DMS53 treated with DMSO at 0.1 percent for 48 hours (cell line): ENCODE measurements at regions not wholly inside any gene's neighbourhood (a gene's known extent, or its start where the extent isn't known, plus 50 kb on each side); places are given as distances from the start of the nearest gene placed in this dataset.
"Not testable (repeated sequence)": the region's sequence is repeated elsewhere in the genome, so short reads cannot be mapped to it uniquely, and the experiment has no call there.

Experiments
- DNase-seq: peaks from one replicate; lab custom pipeline; 2025; ENCODE audit not compliant: unreplicated experiment; lab: John Stamatoyannopoulos, UW

DNA sequence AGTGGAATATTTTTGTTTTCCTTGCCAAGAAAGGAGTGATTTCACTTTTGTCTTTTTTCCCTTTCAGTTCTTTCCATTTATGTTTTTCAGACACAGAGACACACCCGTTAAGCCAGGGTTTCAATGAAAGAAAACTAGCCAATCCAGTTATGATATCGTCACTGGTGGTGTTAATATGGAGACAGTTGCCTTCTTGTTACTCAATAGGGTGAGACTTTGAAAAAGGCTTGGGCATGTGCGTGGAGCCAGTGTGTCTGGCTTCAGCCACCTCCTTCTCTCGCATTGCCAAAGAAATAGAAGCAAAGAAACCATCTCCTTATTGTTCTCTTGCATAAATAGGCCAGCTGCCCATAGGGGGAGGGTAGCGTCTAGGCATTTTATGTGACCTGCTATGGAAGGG lies 84.1 kb upstream of the DLX6 start:
- no peak for DNase-seq

DNA sequence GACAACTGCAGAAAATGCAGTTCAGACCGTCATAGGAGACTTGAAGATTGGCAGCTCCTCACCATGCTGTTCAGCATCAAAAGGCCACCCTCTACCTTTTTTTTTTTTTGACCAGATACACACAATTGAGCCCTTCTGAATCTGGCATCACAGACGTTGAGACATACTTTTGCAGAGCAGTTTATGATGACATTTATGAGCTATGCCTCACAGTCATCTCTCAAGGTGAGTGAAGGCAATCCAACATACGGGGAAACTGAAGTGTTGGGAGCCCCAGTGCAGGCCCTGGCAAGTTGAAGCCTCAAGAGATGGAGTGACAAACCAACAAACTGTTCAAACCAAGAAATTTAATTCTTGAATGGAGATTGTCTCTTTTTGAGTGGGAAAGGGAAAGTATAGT lies 83.6 kb upstream of the DLX6 start:
- DNase-seq, result no peak

DNA sequence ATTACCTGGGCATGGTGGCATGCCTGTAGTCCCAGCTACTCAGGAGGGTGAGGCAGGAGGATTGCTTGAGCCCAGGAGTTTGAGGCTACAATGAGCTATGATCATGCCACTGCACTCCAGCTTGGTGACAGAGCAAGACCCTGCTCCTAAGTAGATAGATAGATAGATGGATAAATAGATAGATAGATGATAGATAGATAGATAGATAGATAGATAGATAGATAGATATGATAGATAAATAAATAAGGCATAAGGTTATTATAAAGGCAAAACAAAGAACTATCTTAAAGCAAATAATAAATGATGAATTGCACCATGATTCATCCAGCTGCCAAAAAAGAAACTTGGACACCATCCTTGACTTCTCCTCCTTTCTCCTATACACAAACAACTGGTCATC lies 82.0 kb upstream of the DLX6 start:
- DNase-seq, result not testable (repeated sequence)

DNA sequence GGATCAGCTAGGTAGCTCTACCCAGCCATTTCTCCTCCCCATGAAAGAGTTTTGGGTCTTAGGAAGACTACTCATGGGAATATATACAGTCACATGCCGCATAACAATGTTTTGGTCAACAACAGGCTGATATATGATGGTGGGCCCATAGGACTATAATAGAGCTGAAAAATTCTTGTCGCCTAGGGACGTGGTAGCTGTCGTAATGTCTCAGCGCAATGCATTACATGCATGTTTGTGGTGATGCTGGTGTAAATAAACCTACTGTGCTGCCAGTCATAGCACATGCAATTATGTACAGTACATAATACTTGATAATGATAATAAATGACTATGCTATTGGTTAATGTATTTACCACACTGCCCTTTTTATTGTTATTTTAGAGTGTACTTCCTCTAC lies 78.2 kb upstream of the DLX6 start:
- no peak for DNase-seq

DNA sequence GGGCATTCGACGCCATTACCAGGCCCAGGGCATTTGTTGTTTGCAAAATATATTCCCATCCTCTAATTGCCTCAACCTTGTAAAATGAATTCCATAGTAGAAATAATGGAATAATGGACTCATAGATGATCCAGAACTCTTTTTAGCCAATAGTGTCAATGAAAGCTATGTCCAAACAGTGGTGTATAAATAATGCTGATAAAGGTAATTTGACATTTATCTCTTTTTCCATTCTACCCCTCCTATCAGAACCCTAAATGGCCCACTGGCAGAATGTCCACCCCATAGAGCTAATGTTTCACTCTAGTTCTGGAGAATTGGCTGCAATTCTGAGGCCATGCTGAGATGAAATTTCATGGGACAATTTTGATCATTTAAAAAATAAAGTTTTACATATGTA lies 76.4 kb upstream of the DLX6 start:
- no peak for DNase-seq

DNA sequence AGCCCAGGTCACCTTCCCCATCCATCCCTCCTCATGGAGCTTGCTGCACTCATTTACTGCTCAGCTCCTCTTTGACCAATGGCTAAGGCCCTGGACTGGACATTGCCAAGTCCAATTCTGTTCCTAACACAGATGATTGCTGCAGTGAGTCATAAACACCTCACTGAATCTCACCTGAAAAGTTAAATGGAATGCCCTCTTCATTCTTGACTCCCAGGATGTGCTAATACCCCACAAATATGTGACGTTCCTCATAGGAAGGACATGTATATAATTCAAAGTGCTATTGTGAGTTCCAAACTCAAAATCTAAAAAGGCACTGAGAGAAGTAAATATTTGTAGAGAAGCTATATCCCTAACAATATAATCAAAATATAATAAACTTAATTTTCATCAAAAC lies 73.5 kb upstream of the DLX6 start:
- no peak for DNase-seq

DNA sequence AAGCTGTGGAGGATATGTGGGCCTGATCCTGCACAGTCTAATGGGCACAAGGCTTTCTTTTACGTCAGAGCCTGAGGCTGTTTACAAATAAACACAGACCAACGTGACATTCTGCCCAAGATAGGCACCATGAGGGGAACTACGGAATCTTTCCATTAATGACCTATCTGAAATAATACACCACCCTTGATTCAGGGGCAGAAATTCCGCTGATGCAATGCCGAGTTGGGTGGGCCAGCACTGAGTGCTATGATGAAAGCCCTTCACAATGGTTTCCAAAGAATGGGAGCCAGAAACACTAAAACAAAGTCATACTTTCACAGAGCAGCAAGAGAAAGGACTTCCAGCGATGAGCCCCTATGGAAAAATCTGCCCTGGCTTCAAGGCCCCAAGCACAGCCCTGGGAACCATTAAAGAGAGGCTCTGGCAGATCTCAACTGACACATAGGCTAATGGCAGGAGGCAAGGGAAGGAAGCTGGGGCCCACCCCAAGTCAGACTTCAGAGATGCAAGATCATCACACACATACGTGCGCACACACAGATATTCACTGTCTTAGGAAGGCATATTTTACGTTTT lies 72.2 kb upstream of the DLX6 start:
- no peak for DNase-seq

DNA sequence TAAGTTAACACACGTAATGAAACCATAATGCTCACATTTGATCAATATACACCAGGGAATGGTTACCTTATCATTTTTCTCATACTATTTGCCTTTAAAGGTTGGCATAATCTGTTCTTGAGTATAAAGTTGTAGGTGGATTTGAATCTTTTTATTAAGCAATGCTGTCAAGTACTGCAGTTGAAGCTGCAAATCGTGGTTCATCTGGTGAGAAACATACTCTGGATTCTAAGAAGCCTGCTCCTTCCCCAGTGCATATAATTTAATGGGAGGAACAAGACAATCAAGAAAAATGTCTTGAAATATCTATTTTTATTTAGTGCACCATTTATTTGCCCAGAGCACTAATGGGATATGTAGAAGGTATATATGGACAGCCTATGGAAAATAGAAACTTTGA lies 68.7 kb upstream of the DLX6 start:
- DNase-seq, result no peak

DNA sequence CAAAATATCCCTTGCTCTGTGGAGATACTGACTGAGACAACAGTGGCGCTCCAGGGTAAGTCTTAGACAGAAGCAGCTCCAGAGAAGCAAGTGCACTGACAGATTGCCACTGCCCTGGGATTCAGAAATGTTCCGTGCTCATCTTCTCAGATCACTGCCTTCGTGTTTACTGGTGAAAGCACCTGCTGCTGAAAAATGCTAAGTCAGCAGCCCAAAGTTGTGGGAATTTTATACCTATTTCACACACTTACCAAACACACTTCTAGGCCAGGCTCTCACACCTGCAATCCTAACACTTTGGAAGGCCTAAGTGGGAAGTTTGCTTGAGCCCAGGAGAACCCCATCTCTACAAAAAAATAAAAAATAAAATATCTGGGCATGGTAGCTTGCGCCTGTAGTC lies 63.2 kb upstream of the DLX6 start:
- DNase-seq, result no peak

DNA sequence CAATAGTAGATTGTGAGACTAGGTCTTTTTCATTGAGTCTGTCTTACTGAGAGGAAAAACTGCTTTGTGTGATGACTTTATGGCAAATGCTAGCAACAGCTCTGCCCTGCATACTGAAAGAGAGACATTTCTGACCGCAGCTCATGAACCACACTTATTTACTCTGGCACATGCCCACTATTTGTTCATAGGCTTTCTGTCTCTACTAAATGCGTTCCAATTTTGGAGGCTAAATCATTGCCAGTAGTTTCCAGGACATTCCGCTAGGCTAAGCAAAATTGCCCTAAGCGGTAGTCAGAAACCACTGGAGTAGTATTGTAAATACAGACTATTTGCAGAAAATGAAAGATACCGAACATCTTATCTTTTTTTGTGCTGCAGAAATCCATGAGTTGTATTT lies 55.6 kb upstream of the DLX6 start:
- DNase-seq, result no peak

DNA sequence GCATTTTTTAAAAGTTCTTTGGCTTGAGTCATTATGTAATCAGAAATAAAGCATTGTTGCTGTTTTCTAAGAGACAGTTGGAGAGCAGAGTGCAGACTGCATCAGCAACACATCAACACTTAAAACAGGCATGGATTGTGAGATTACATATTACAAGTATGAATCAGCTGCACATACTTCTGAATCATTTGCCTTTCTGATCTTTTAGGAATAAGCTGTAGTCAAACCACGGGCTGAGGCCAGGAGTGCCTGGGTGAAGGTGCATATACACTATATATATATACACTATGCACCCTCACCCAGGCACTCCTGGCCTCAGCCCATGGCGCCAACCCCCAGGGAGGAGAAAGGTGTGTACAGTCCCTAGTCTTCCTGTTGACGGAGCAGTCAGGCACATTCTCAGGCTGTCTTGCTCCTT lies 52.4 kb upstream of the DLX6 start:
- no peak for DNase-seq

DNA sequence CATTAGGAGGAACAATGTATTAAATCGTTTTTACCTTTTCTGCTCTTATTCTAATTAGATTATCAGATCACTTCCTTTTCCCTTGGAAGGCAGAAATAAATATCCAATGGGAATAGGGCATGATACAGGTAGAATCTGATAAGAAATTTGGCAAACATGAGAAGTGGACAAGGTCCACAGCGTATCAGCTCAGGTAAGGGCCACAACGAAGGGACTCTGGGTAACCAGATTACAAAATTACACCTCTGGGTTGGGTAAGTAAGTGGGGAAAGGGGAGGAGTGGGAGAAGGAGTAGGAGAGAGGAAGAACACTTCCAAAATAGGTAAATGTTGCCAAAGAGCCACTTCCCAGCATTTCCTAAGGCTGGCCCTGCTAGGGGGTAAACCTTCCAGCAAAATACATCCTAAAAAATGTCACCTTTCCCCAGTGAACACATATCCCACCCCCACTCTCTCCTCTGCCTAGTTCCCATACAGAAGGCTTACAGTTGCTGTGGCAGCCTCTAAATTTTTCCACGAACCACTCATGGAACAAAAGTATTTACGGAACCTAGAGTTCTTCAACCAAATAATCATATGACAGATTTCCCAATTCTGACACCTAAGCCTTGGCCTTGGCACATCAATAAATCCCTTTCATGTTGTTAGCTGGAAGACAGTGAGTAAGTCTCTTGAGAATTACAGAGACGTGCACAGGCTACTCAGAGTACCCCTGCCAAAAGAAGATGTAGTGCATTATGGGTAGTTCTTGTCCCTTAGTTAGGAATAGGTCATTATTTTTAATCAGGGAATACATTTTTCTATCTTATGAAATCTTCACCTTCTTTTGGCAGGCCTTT lies 51.5 kb upstream of the DLX6 start:
- DNase-seq, result no peak
